CD4-positive, alpha-beta T cell (primary cell): ENCODE measurements at regions not wholly inside any gene's neighbourhood (a gene's known extent, or its start where the extent isn't known, plus 50 kb on each side); places are given as distances from the start of the nearest gene placed in this dataset.

Experiments used
- ATAC-seq: fragments of 200-7000 bp; cut with Tn5 transposase; one replicate; pipeline ENCODE4 v1.10.0; 2022; ENCODE audit warnings: mild to moderate bottlenecking; ENCODE audit not compliant: poor library complexity
- CTCF ChIA-PET: fragments of 350-600 bp; sonication (Branson Sonifier 250); formaldehyde crosslinking; loops from one replicate; lab custom pipeline; 2021; ENCODE audit warnings: antibody characterized with exemption, inconsistent platforms; lab: Charles Lee
- POLR2A ChIA-PET: fragments of 350-600 bp; sonication (Branson Sonifier 250); formaldehyde crosslinking; loops from one replicate; lab custom pipeline; 2021; ENCODE audit warnings: antibody characterized with exemption, inconsistent platforms; lab: Charles Lee
- DNase-seq, 14 experiments: peaks; one replicate each; pipeline ENCODE4 v3.0.0-alpha.2; 2013 to 2020; ENCODE audit warnings: mixed read lengths in 2 of 14
- H3K27ac ChIP-seq, 2 donors: one replicate each; pipeline versions ENCODE4 v1.5.1 to v1.7.0; 2013; ENCODE audit warnings: low read length in 2 of 2, low read depth in 1 of 2, mild to moderate bottlenecking in 1 of 2
- H3K27me3 ChIP-seq, 2 experiments: 1 replicate in 1 of 2; 2 replicates in 1 of 2; pipeline versions ENCODE4 v1.6.1 to v1.7.0; 2013; ENCODE audit warnings: low read length in 2 of 2, control low read depth in 1 of 2, mild to moderate bottlenecking in 1 of 2, moderate library complexity in 1 of 2; ENCODE audit not compliant: insufficient read depth in 2 of 2, control insufficient read depth in 1 of 2
- H3K36me3 ChIP-seq: one replicate; pipeline ENCODE4 v1.6.1; 2013; ENCODE audit warnings: low read length, control low read depth; ENCODE audit not compliant: insufficient read depth
- H3K4me1 ChIP-seq: one replicate; pipeline ENCODE4 v1.6.1; 2013; ENCODE audit warnings: low read length, control low read depth; ENCODE audit not compliant: insufficient read depth
- H3K4me3 ChIP-seq: one replicate; pipeline ENCODE4 v1.5.1; 2013; ENCODE audit warnings: mild to moderate bottlenecking, low read length, moderate library complexity
- H3K9me3 ChIP-seq, 2 experiments: 1 replicate in 1 of 2; 2 replicates in 1 of 2; pipeline versions ENCODE4 v1.6.1 to v1.7.0; 2013; ENCODE audit warnings: low read length in 2 of 2, mild to moderate bottlenecking in 2 of 2, control low read depth in 1 of 2, moderate library complexity in 1 of 2; ENCODE audit not compliant: control insufficient read depth in 1 of 2, insufficient read depth in 1 of 2
- H3K27ac Mint-ChIP-seq: one replicate; pipeline ENCODE4 v1.8.0; 2020; ENCODE audit warnings: mixed read lengths
- H3K27me3 Mint-ChIP-seq: one replicate; pipeline ENCODE4 v1.8.0; 2021; ENCODE audit warnings: mixed read lengths
- H3K36me3 Mint-ChIP-seq: one replicate; pipeline ENCODE4 v1.8.0; 2021; ENCODE audit warnings: low read depth, mixed read lengths
- H3K4me1 Mint-ChIP-seq: one replicate; pipeline ENCODE4 v1.8.0; 2021; ENCODE audit warnings: low read depth, mixed read lengths
- H3K4me3 Mint-ChIP-seq: one replicate; pipeline ENCODE4 v1.8.0; 2020; ENCODE audit warnings: mild to moderate bottlenecking, mixed read lengths
- H3K9me3 Mint-ChIP-seq: one replicate; pipeline ENCODE4 v1.8.0; 2020; ENCODE audit warnings: mixed read lengths
- intact Hi-C, 2 experiments: fragments of 100-400 bp; cut with DNase I in 1 of 2; cut with micrococcal nuclease in 1 of 2; formaldehyde crosslinking; loops; one replicate each; pipeline versions ENCODE4 v1.15.1 to v1.9.0; 2023 to 2025; cut with DNase I, micrococcal nuclease
- TF ChIP-seq, protein P1 (sequence below): fragments of 200-600 bp; IDR thresholded peaks from one replicate; pipeline ENCODE4 v1.8.0; 2022; ENCODE audit warnings: antibody characterized with exemption, mild to moderate bottlenecking

DNA sequence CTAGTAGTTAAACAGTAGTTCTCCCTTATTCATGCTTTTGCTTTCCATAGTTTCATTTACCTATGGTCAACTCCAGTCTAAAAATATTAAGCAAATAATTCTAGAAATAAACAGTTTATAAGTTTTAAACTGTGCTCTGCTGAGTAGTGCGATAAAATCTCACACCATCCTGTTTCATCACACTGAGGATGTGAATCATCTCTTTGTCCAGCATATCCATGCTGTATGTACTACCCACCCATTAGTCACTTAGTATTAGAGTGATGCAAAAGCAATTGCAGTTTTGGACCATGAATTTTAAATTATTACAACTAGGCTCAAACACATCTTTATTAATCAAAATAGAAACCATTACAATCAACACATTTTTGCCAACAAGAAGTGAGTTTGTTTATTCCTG is 187.4 kb downstream of the TEX13C start:
- no peak for ATAC-seq
- Histone ChIP-seq H3K27ac (no peak overlapping the region), H3K4me1 (no peaks in the 10 kb centered on the region), H3K27me3 (no peaks in the 10 kb centered on the region), H3K9me3 (no peaks in the 10 kb centered on the region), H3K36me3 (no peaks in the 10 kb centered on the region), H3K4me3 (no peak overlapping the region)
- Mint-ChIP-seq H3K27me3 (no peaks in the 10 kb centered on the region), H3K27ac (no peak overlapping the region), H3K9me3 (peaks cover 3% of the 10 kb centered on the region), H3K4me1 (no peaks in the 10 kb centered on the region), H3K4me3 (no peak overlapping the region), H3K36me3 (no peaks in the 10 kb centered on the region)
- CTCF ChIA-PET, result no interaction called here
- TF ChIP-seq, protein P1, sequence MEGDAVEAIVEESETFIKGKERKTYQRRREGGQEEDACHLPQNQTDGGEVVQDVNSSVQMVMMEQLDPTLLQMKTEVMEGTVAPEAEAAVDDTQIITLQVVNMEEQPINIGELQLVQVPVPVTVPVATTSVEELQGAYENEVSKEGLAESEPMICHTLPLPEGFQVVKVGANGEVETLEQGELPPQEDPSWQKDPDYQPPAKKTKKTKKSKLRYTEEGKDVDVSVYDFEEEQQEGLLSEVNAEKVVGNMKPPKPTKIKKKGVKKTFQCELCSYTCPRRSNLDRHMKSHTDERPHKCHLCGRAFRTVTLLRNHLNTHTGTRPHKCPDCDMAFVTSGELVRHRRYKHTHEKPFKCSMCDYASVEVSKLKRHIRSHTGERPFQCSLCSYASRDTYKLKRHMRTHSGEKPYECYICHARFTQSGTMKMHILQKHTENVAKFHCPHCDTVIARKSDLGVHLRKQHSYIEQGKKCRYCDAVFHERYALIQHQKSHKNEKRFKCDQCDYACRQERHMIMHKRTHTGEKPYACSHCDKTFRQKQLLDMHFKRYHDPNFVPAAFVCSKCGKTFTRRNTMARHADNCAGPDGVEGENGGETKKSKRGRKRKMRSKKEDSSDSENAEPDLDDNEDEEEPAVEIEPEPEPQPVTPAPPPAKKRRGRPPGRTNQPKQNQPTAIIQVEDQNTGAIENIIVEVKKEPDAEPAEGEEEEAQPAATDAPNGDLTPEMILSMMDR, result no peak
- DNase-seq, result no peak
- intact Hi-C loops, result no loop called here
- POLR2A ChIA-PET, result no interaction called here

DNA sequence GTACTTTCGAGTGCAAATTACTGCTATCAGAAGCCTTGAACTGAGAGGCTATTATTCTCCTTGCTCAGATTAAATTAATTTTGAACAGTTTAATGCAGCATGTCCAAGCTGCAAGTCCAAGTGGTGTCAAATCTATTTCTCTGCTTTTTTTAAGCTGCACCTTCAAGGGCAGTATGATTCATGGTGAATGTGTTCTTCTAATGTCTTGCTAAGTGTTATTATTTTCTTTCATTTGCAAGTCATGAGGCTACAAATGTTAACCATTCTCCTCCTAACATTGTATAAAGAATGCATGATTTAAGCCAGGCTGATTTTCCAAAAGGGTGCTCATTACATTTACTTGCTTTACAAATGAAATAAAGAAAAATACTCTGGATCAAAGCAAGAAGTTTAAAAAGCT is 200.4 kb downstream of the TEX13C start:
- intact Hi-C loops, result no loop called here
- no peaks in the 10 kb centered on the region for H3K9me3 Mint-ChIP-seq
- ChIA-PET CTCF (no interaction called here), POLR2A (no interaction called here)
- no peak overlapping the region for H3K4me3 Mint-ChIP-seq
- Histone ChIP-seq H3K4me3 (no peak overlapping the region), H3K4me1 (no peaks in the 10 kb centered on the region), H3K27ac (no peak overlapping the region), H3K36me3 (no peaks in the 10 kb centered on the region), H3K27me3 (no peaks in the 10 kb centered on the region), H3K9me3 (no peaks in the 10 kb centered on the region)
- DNase-seq, result no peak
- no peak overlapping the region for H3K27ac Mint-ChIP-seq
- no peaks in the 10 kb centered on the region for H3K36me3 Mint-ChIP-seq
- H3K27me3 Mint-ChIP-seq, result no peaks in the 10 kb centered on the region
- TF ChIP-seq, protein P1, result no peak
- no peak for ATAC-seq
- H3K4me1 Mint-ChIP-seq, result no peaks in the 10 kb centered on the region

DNA sequence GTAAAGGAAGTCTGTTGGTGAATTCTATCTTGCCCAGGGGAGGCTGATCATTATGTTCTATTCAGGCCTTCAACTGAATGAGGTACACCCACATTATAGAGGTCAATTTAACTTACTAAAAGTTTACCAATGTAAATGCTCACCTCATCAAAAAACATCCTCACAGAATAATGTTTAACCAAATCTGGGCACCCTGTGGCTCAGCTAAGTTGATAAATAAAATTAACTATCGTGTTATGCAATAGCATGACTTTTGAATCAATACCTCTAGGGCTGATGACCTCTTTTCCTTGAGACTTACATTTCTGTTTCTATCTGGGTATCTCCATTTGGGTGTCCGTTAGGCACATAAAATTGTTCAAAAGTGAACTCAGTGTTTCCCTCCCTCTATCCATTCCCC is 203.1 kb downstream of the TEX13C start:
- no peaks in the 10 kb centered on the region for H3K27me3 Mint-ChIP-seq
- Histone ChIP-seq H3K4me3 (no peak overlapping the region), H3K36me3 (no peaks in the 10 kb centered on the region), H3K4me1 (no peaks in the 10 kb centered on the region), H3K27ac (no peak overlapping the region), H3K9me3 (no peaks in the 10 kb centered on the region), H3K27me3 (no peaks in the 10 kb centered on the region)
- intact Hi-C loops, result no loop called here
- H3K36me3 Mint-ChIP-seq, result no peaks in the 10 kb centered on the region
- H3K4me1 Mint-ChIP-seq, result no peaks in the 10 kb centered on the region
- TF ChIP-seq, protein P1, result no peak
- ATAC-seq (no peak), DNase-seq (no peak)
- H3K4me3 Mint-ChIP-seq, result no peak overlapping the region
- POLR2A ChIA-PET, result no interaction called here
- no peak overlapping the region for H3K27ac Mint-ChIP-seq
- no peaks in the 10 kb centered on the region for H3K9me3 Mint-ChIP-seq
- CTCF ChIA-PET, result no interaction called here
